Stimulated activated CD4-positive, alpha-beta T cell treated with anti-CD3 and anti-CD28 coated beads, Interleukin-15, amount 100 ng/mL, for 24 hours (primary cell): ENCODE measurements at regions not wholly inside any gene's neighbourhood (a gene's known extent, or its start where the extent isn't known, plus 50 kb on each side); places are given as distances from the start of the nearest gene placed in this dataset.
"Not testable (repeated sequence)": the region's sequence is repeated elsewhere in the genome, so short reads cannot be mapped to it uniquely, and the experiment has no call there.

Experiments used
- DNase-seq: peaks from one replicate; pipeline ENCODE4 v3.0.0-alpha.2; 2020

GRCh38 chr2:239818086-239818485, 207.1 kb downstream of the NDUFA10 start:
- no peak for DNase-seq

GRCh38 chr2:239817468-239818031, 207.6 kb downstream of the NDUFA10 start:
- DNase-seq = not testable (repeated sequence)

GRCh38 chr2:239816576-239817467, 208.3 kb downstream of the NDUFA10 start:
- no peak for DNase-seq

GRCh38 chr2:239815671-239816070, 209.5 kb downstream of the NDUFA10 start:
- no peak for DNase-seq

GRCh38 chr2:239814861-239815601, 210.1 kb downstream of the NDUFA10 start:
- DNase-seq = no peak

GRCh38 chr2:239814116-239814860, 210.9 kb downstream of the NDUFA10 start:
- DNase-seq = no peak

- DNase-seq = no peak
Measured at GRCh38 chr2:239813261-239814115, 211.7 kb downstream of the NDUFA10 start.

GRCh38 chr2:239811806-239812560, 213.2 kb downstream of the NDUFA10 start:
- no peak for DNase-seq

GRCh38 chr2:239811111-239811781, 213.9 kb downstream of the NDUFA10 start:
- no peak for DNase-seq

GRCh38 chr2:239809391-239809790, 215.8 kb downstream of the NDUFA10 start:
- DNase-seq = no peak

GRCh38 chr2:239807568-239807967, 217.6 kb downstream of the NDUFA10 start:
- no peak for DNase-seq

GRCh38 chr2:239806758-239807434, 218.2 kb downstream of the NDUFA10 start:
- DNase-seq = no peak

- DNase-seq = no peak
Measured at GRCh38 chr2:239806276-239806675, 218.9 kb downstream of the NDUFA10 start.

GRCh38 chr2:239805414-239805813, 219.7 kb downstream of the NDUFA10 start:
- DNase-seq = no peak

GRCh38 chr2:239805043-239805329, 220.2 kb downstream of the NDUFA10 start:
- no peak for DNase-seq

- DNase-seq = no peak
Measured at GRCh38 chr2:239804161-239805042, 220.7 kb downstream of the NDUFA10 start.

- no peak for DNase-seq
Measured at GRCh38 chr2:239803766-239804115, 221.4 kb downstream of the NDUFA10 start.

- no peak for DNase-seq
Measured at GRCh38 chr2:239803102-239803765, 221.9 kb downstream of the NDUFA10 start.

- no peak for DNase-seq
Measured at GRCh38 chr2:239802185-239802649, 222.9 kb downstream of the NDUFA10 start.
